ENCODE measurements at regions not wholly inside any gene's neighbourhood (a gene's known extent, or its start where the extent isn't known, plus 50 kb on each side); places are given as distances from the start of the nearest gene placed in this dataset.

DNA sequence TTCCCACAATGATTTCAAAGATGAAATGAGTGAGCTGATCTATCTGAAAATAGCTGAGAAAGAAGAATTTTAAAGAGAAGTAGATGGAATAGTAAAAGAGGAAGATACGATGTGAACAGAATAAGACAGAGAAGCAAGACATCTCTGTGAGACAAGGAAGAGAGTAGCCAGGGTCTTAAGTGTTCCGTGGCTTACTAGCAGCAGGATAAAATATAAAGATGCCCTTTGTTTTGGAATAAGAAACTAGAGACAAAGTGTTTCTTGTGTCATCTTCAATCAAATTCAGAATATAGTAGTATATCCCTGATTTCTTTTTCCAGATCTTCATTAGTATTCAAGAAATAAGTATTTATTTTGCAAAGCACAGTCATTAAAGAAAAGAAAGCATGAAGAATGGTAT is 281.0 kb upstream of the NECTIN3 start:
- TF ChIP-seq LEF1 (IDR thresholded peaks at IDR 0.05; ENCODE audit: borderline replicate concordance) (no peak), FOXK2 (IDR thresholded peaks at IDR 0.05) (no peak), L3MBTL2 (conservative IDR thresholded peaks at IDR 0.05) (no peak), FOXA1 (IDR thresholded peaks at IDR 0.05) (no peak), FOXM1 (IDR thresholded peaks at IDR 0.05; ENCODE audit: borderline replicate concordance) (no peak), HDGF (IDR thresholded peaks at IDR 0.05; ENCODE audit: borderline replicate concordance) (no peak), TARDBP (IDR thresholded peaks at IDR 0.05) (no peak), CTBP1 (IDR thresholded peaks at IDR 0.05; ENCODE audit: borderline replicate concordance) (no peak), SP1 (IDR thresholded peaks at IDR 0.05) (no peak), SUZ12 (IDR thresholded peaks at IDR 0.05) (no peak), ZNF384 (IDR thresholded peaks at IDR 0.05) (no peak), BHLHE40 (IDR thresholded peaks at IDR 0.05; ENCODE audit: borderline replicate concordance) (no peak), NFRKB (IDR thresholded peaks at IDR 0.05) (no peak), ELF4 (IDR thresholded peaks at IDR 0.05) (no peak)

All from HEK293T (cell line).